ENCODE measurements at regions not wholly inside any gene's neighbourhood (a gene's known extent, or its start where the extent isn't known, plus 50 kb on each side); places are given as distances from the start of the nearest gene placed in this dataset.
"Not testable (repeated sequence)": the region's sequence is repeated elsewhere in the genome, so short reads cannot be mapped to it uniquely, and the experiment has no call there.

DNA sequence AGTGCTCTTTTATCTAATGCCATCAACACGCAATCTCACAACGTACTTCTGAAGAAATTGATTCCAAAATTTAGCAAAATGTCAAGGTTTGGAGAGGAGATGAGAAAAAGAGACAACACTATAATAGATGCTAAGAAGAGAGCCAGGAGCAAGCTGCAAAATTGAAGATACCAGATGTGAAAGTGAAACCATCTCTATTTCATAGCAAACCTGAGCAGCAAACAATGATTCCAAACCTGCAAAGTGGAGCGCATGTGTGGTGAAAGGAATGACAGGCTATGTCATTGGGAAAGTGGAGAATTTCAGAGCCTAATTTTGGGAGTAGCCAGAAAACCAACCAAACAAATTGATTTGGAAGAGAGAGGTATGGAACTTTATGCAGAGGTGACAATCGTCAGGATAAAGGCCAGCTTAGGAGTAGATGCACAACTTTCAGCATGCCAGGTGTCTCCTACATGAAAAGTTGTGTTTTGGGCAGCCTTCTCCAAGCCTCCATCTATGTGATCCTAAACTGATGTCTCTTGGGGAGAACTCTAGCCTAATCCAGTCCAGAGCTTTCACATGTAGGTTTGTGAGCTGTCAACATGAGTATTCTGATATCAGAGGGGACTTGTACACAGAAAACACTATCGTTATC lies 158.4 kb upstream of the FNDC3A start:
- peak overlapping the region in 1 of 2 donors; percentile 36 for H3K27ac ChIP-seq (ENCODE audit: low read depth in 1 of 2, low read length in 2 of 2)
- ATAC-seq (ENCODE audit: low FRiP score) (no peak), DNase-seq (no peak)
- H3K4me3 ChIP-seq (ENCODE audit: low read length in 2 of 2), result no peak overlapping the region
- no peaks in the 10 kb centered on the region for H3K36me3 ChIP-seq (ENCODE audit: control insufficient read depth in 1 of 2, insufficient read depth in 2 of 2, low read length in 1 of 2)
- peaks cover 4 to 9% of the 10 kb centered on the region in 2 donors for H3K4me1 ChIP-seq (ENCODE audit: control insufficient read depth in 1 of 2, insufficient read depth in 2 of 2, low read length in 2 of 2)
- H3K9me3 ChIP-seq (ENCODE audit: control insufficient read depth, low read length), result no peaks in the 10 kb centered on the region
- no peaks in the 10 kb centered on the region for H3K27me3 ChIP-seq (ENCODE audit: control insufficient read depth in 1 of 2, insufficient read depth in 2 of 2, low read length in 1 of 2)
- WGBS, 2 donors, result 80 to 81% methylated on average over 5 of the region's 5 CpGs
- intact Hi-C loops (cut with DNase I), result loop anchor here (10.0 kb wide), 1 partner anchor 158 kb away; the partner anchor contains the start of gene FNDC3A (in 2 of the 2)

DNA sequence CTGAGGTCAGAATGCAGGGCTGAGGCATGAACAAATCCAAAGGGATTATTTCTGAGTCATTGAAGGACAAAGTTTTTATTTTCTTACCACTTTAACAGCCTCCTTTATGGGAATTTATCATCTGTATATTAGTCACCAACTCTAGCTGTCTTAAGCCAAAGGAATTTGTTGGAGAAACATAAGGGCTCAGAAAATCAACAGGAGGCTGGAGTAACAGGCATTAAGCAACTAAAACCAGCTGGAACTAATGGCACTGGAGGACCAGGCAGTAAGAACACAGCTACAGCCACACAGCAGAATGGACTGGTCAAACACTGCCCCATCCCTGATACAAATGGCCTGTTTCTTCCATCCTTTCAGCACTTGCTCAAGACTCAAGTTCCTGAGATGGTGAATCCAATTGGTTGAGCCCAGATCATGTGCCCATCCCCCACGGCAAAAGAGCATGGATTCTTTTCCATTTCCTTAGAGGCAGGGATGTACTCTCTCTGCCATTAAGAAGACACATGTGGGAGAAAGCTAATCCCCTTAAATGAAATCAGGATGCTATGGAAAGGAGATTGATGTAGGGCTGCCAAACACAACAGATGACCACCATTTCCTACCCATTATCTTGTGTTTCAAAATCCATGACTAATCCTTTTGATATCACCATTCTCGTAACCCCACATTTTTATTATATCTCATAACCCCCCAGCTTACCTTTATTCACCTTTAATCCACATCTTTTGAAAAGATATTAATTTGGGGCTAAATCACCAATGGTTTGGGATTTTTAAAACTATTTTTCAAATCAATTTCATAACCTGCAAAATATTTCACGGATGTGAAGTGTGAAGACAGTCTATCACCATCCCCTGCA lies 157.0 kb upstream of the FNDC3A start:
- Histone ChIP-seq H3K4me3 (ENCODE audit: low read length in 2 of 2) (no peak overlapping the region), H3K27me3 (ENCODE audit: control insufficient read depth in 1 of 2, insufficient read depth in 2 of 2, low read length in 1 of 2) (no peaks in the 10 kb centered on the region), H3K9me3 (ENCODE audit: control insufficient read depth, low read length) (no peaks in the 10 kb centered on the region), H3K36me3 (ENCODE audit: control insufficient read depth in 1 of 2, insufficient read depth in 2 of 2, low read length in 1 of 2) (no peaks in the 10 kb centered on the region), H3K4me1 (ENCODE audit: control insufficient read depth in 1 of 2, insufficient read depth in 2 of 2, low read length in 2 of 2) (peaks cover 3 to 9% of the 10 kb centered on the region in 2 donors), H3K27ac (ENCODE audit: low read depth in 1 of 2, low read length in 2 of 2) (peak overlapping the region; percentile 67 to 93)
- ATAC-seq (ENCODE audit: low FRiP score) (peak; percentile 73), DNase-seq (no peak)
- 69 to 75% methylated on average over 3 of the region's 3 CpGs for WGBS, 2 donors
- intact Hi-C loops (cut with DNase I), result loop anchor here (10.0 kb wide), 1 partner anchor 156 kb away; the partner anchor contains the start of gene FNDC3A (in 2 of the 2)

DNA sequence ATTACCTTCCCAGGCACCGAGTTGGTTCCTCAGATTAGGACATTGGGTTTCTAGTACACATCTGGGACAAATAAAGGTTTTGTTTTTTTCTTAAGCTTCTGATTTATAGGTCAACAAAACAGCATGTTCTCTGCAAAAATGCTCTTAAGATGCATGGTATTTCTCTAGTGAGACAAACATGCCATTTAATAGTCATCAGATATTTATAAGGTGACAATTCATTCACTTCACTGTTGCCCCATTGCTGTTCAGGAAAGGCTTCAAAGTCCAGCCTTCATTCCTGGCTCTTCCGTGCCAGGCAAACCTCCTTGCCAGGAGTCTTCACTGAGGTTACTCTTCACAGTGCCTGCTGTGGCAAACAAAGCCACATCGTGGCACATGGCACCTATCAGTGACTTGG lies 156.3 kb upstream of the FNDC3A start:
- intact Hi-C loops (cut with DNase I), result loop anchor here (10.0 kb wide), 1 partner anchor 155 kb away; the partner anchor contains the start of gene FNDC3A (in 2 of the 2)
- Histone ChIP-seq H3K27me3 (ENCODE audit: control insufficient read depth in 1 of 2, insufficient read depth in 2 of 2, low read length in 1 of 2) (no peaks in the 10 kb centered on the region), H3K9me3 (ENCODE audit: control insufficient read depth, low read length) (no peaks in the 10 kb centered on the region), H3K36me3 (ENCODE audit: control insufficient read depth in 1 of 2, insufficient read depth in 2 of 2, low read length in 1 of 2) (no peaks in the 10 kb centered on the region), H3K4me3 (ENCODE audit: low read length in 2 of 2) (no peak overlapping the region), H3K4me1 (ENCODE audit: control insufficient read depth in 1 of 2, insufficient read depth in 2 of 2, low read length in 2 of 2) (peaks cover 3 to 9% of the 10 kb centered on the region in 2 donors), H3K27ac (ENCODE audit: low read depth in 1 of 2, low read length in 2 of 2) (no peak overlapping the region)
- 64 to 66% methylated on average over 3 of the region's 3 CpGs for WGBS, 2 donors
- ATAC-seq (ENCODE audit: low FRiP score) (no peak), DNase-seq (no peak)

DNA sequence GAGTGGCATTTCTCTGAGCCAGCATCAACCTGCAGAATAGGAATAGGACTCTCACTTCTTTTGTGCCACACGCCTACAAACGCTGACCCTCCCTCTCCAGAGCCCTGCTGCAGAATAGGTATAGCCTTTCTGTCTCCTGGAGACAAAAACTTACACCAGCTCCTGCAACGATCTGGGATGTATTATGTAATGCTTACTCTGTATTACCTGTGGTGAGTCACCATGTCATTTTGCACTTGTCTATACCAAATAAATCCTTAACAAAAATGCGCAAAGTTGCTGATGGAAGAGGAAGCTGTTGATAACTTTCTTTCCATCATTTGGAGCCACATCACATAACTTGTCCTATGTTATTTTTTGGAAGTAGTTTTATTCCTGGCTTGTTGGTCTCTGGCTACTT lies 155.8 kb upstream of the FNDC3A start:
- Histone ChIP-seq H3K27ac (ENCODE audit: low read depth in 1 of 2, low read length in 2 of 2) (no peak overlapping the region), H3K4me3 (ENCODE audit: low read length in 2 of 2) (no peak overlapping the region), H3K4me1 (ENCODE audit: control insufficient read depth in 1 of 2, insufficient read depth in 2 of 2, low read length in 2 of 2) (peaks cover 3 to 9% of the 10 kb centered on the region in 2 donors), H3K27me3 (ENCODE audit: control insufficient read depth in 1 of 2, insufficient read depth in 2 of 2, low read length in 1 of 2) (no peaks in the 10 kb centered on the region), H3K9me3 (ENCODE audit: control insufficient read depth, low read length) (no peaks in the 10 kb centered on the region), H3K36me3 (ENCODE audit: control insufficient read depth in 1 of 2, insufficient read depth in 2 of 2, low read length in 1 of 2) (no peaks in the 10 kb centered on the region)
- ATAC-seq (ENCODE audit: low FRiP score), result no peak
- intact Hi-C loops (cut with DNase I), result loop anchor here (5.0 to 10.0 kb wide), 2 partner anchors 67 to 155 kb away; partner anchors contain the start of gene FNDC3A (in 2 of the 2)
- no peak for DNase-seq
- WGBS, 2 donors, result 78 to 79% methylated on average over 4 of the region's 4 CpGs

DNA sequence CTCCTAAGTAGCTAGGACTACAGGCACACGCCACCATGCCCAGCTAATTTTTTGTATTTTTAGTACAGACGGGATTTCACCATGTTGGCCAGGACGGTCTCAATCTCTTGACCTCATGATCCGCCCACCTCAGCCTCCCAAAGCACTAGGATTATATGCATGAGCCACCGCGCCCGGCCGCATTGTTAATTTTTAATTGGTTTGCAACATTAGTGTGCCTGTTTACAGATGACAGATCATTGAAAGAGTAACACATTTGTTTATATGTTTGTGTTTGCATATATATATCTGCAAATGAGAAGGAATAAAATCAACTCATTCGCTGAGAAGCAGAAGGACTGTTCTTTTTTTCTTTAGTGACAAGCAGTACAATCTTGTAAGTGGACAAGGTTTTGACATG lies 152.2 kb upstream of the FNDC3A start:
- H3K9me3 ChIP-seq (ENCODE audit: control insufficient read depth, low read length); DNase-seq; H3K27ac ChIP-seq (ENCODE audit: low read depth in 1 of 2, low read length in 2 of 2); H3K4me3 ChIP-seq (ENCODE audit: low read length in 2 of 2); H3K4me1 ChIP-seq (ENCODE audit: control insufficient read depth in 1 of 2, insufficient read depth in 2 of 2, low read length in 2 of 2); H3K36me3 ChIP-seq (ENCODE audit: control insufficient read depth in 1 of 2, insufficient read depth in 2 of 2, low read length in 1 of 2); ATAC-seq (ENCODE audit: low FRiP score); H3K27me3 ChIP-seq (ENCODE audit: control insufficient read depth in 1 of 2, insufficient read depth in 2 of 2, low read length in 1 of 2): not testable (repeated sequence)
- intact Hi-C loops (cut with DNase I), result loop anchor here in 1 of 2 donors (5.0 kb wide), 1 partner anchor 64 kb away; no protein-coding TSS in a partner anchor
- WGBS, 2 donors, result 93 to 95% methylated on average over 9 of the region's 9 CpGs

DNA sequence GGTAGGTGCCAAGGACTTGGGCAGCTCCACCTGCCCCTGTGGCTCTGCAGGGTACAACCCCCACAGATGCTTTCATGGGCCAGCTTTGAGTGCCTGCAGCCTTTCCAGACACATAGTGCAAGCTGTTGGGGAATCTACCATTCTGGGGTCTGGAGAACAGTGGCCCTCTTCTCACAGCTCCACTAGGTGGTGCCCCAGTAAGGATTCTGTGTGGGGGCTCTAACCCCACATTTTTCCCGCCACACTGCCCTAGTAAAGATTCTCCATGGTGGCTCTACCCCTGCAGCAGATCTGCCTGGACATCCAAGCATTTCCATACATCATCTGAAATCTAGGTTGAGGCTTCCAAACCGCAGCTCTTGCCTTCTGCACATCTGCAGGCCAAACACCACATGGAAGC lies 149.7 kb upstream of the FNDC3A start:
- DNase-seq (no peak), ATAC-seq (ENCODE audit: low FRiP score) (no peak)
- Histone ChIP-seq H3K36me3 (ENCODE audit: control insufficient read depth in 1 of 2, insufficient read depth in 2 of 2, low read length in 1 of 2) (no peaks in the 10 kb centered on the region), H3K27ac (ENCODE audit: low read depth in 1 of 2, low read length in 2 of 2) (no peak overlapping the region), H3K9me3 (ENCODE audit: control insufficient read depth, low read length) (peaks cover 5% of the 10 kb centered on the region), H3K4me3 (ENCODE audit: low read length in 2 of 2) (no peak overlapping the region), H3K4me1 (ENCODE audit: control insufficient read depth in 1 of 2, insufficient read depth in 2 of 2, low read length in 2 of 2) (no peaks in the 10 kb centered on the region), H3K27me3 (ENCODE audit: control insufficient read depth in 1 of 2, insufficient read depth in 2 of 2, low read length in 1 of 2) (no peaks in the 10 kb centered on the region)
- intact Hi-C loops (cut with DNase I), result no loop called here
- WGBS, 2 donors, result 96 to 97% methylated on average over 2 of the region's 2 CpGs

DNA sequence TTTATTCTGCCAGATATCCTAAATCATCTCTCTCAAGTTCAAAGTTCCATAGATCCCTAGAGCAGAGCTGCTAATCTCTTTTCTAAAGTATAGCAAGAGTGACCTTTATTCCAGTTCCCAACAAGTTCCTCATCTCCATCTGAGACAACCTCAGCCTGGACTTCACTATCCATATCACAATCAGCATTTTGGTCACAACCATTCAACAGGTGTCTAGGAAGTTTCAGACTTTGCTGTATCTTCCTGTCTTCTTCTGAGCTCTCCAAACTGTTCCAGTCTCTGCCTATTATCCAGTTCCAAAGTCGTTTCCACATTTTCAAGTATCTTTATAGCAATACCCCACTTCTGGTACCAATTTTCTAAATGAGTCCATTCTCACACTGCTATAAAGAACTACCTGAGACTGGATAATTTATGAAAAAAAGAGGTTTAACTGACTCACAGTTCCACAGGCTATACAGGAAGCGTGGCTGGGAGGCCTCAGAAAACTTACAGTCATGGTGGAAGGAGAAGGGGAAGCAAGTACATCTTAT lies 148.7 kb upstream of the FNDC3A start:
- DNase-seq, result not testable (repeated sequence)

DNA sequence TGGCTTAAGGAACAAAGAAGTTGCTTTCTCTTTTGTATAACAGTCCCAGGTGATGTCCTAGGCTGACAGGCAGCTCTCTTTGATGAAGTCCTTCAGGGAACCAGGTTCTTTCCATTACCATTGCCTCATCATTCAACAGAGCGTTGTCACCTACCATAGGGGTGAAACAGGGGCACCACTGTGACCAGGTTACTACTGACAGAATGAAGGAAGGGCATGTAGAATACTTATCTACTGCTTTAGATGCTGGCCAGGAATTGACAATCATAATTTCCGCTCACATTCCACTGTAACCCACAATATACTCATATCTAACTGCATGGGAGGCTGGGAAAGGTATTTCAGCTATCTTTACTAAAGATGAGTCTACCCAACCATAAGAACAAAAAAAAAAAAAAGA lies 148.0 kb upstream of the FNDC3A start:
- ATAC-seq (ENCODE audit: low FRiP score) (no peak), DNase-seq (no peak)
- no peaks in the 10 kb centered on the region for H3K4me1 ChIP-seq (ENCODE audit: control insufficient read depth in 1 of 2, insufficient read depth in 2 of 2, low read length in 2 of 2)
- no peak overlapping the region for H3K4me3 ChIP-seq (ENCODE audit: low read length in 2 of 2)
- 94 to 96% methylated on average over 2 of the region's 2 CpGs for WGBS, 2 donors
- intact Hi-C loops (cut with DNase I), result no loop called here
- H3K36me3 ChIP-seq (ENCODE audit: control insufficient read depth in 1 of 2, insufficient read depth in 2 of 2, low read length in 1 of 2), result no peaks in the 10 kb centered on the region
- peaks cover 5% of the 10 kb centered on the region for H3K9me3 ChIP-seq (ENCODE audit: control insufficient read depth, low read length)
- H3K27me3 ChIP-seq (ENCODE audit: control insufficient read depth in 1 of 2, insufficient read depth in 2 of 2, low read length in 1 of 2), result no peaks in the 10 kb centered on the region
- H3K27ac ChIP-seq (ENCODE audit: low read depth in 1 of 2, low read length in 2 of 2), result no peak overlapping the region

More for the DNA sequence above, 148.7 kb upstream of the FNDC3A start:
- H3K27me3 ChIP-seq (ENCODE audit: control insufficient read depth in 1 of 2, insufficient read depth in 2 of 2, low read length in 1 of 2); H3K36me3 ChIP-seq (ENCODE audit: control insufficient read depth in 1 of 2, insufficient read depth in 2 of 2, low read length in 1 of 2); H3K4me3 ChIP-seq (ENCODE audit: low read length in 2 of 2); ATAC-seq (ENCODE audit: low FRiP score); intact Hi-C loops (cut with DNase I); H3K27ac ChIP-seq (ENCODE audit: low read depth in 1 of 2, low read length in 2 of 2); H3K9me3 ChIP-seq (ENCODE audit: control insufficient read depth, low read length); H3K4me1 ChIP-seq (ENCODE audit: control insufficient read depth in 1 of 2, insufficient read depth in 2 of 2, low read length in 2 of 2): not testable (repeated sequence)
- WGBS, 2 donors, result 40 to 42% methylated on average over 2 of the region's 2 CpGs

Measured in aorta (tissue), 5 donors.